ENCODE measurements at regions not wholly inside any gene's neighbourhood (a gene's known extent, or its start where the extent isn't known, plus 50 kb on each side); places are given as distances from the start of the nearest gene placed in this dataset.
"Not testable (repeated sequence)": the region's sequence is repeated elsewhere in the genome, so short reads cannot be mapped to it uniquely, and the experiment has no call there.

- not testable (repeated sequence) for DNase-seq (ENCODE audit: low spot score)
Observed at GRCh38 chr2:95727420-95727819, 135.6 kb downstream of the TRIM43 start.

- DNase-seq (ENCODE audit: low spot score), result peak; percentile 22
Observed at GRCh38 chr2:95728878-95729596, 137.2 kb downstream of the TRIM43 start.

- DNase-seq (ENCODE audit: low spot score), result no peak
Observed at GRCh38 chr2:95729597-95729955, 137.8 kb downstream of the TRIM43 start.

- DNase-seq (ENCODE audit: low spot score), result no peak
Observed at GRCh38 chr2:95730813-95731212, 139.0 kb downstream of the TRIM43 start.

- DNase-seq (ENCODE audit: low spot score), result no peak
Observed at GRCh38 chr2:95734976-95735890, 143.4 kb downstream of the TRIM43 start.

- no peak for DNase-seq (ENCODE audit: low spot score)
Observed at GRCh38 chr2:95738301-95738700, 146.5 kb downstream of the TRIM43 start.

- not testable (repeated sequence) for DNase-seq (ENCODE audit: low spot score)
Observed at GRCh38 chr2:95752126-95752525, 160.3 kb downstream of the TRIM43 start.

- DNase-seq (ENCODE audit: low spot score), result not testable (repeated sequence)
Observed at GRCh38 chr2:95753812-95754211, 162.0 kb downstream of the TRIM43 start.

- not testable (repeated sequence) for DNase-seq (ENCODE audit: low spot score)
Observed at GRCh38 chr2:95754213-95754612, 162.4 kb downstream of the TRIM43 start.

- not testable (repeated sequence) for DNase-seq (ENCODE audit: low spot score)
Observed at GRCh38 chr2:95754819-95755563, 163.2 kb downstream of the TRIM43 start.

GRCh38 chr2:95755956-95756669 lies 164.3 kb downstream of the TRIM43 start:
- not testable (repeated sequence) for DNase-seq (ENCODE audit: low spot score)

- no peak for DNase-seq (ENCODE audit: low spot score)
Observed at GRCh38 chr2:95757988-95758387, 166.2 kb downstream of the TRIM43 start.

- no peak for DNase-seq (ENCODE audit: low spot score)
Observed at GRCh38 chr2:95759481-95760246, 167.9 kb downstream of the TRIM43 start.

GRCh38 chr2:95760806-95761525 lies 169.2 kb downstream of the TRIM43 start:
- no peak for DNase-seq (ENCODE audit: low spot score)

- DNase-seq (ENCODE audit: low spot score), result no peak
Observed at GRCh38 chr2:95761556-95761955, 169.8 kb downstream of the TRIM43 start.

- DNase-seq (ENCODE audit: low spot score), result not testable (repeated sequence)
Observed at GRCh38 chr2:95762023-95763021, 170.5 kb downstream of the TRIM43 start.

GRCh38 chr2:95763074-95763473 lies 171.3 kb downstream of the TRIM43 start:
- not testable (repeated sequence) for DNase-seq (ENCODE audit: low spot score)

GRCh38 chr2:95764966-95765365 lies 173.2 kb downstream of the TRIM43 start:
- not testable (repeated sequence) for DNase-seq (ENCODE audit: low spot score)
